ENCODE measurements at regions not wholly inside any gene's neighbourhood (a gene's known extent, or its start where the extent isn't known, plus 50 kb on each side); places are given as distances from the start of the nearest gene placed in this dataset.

DNA sequence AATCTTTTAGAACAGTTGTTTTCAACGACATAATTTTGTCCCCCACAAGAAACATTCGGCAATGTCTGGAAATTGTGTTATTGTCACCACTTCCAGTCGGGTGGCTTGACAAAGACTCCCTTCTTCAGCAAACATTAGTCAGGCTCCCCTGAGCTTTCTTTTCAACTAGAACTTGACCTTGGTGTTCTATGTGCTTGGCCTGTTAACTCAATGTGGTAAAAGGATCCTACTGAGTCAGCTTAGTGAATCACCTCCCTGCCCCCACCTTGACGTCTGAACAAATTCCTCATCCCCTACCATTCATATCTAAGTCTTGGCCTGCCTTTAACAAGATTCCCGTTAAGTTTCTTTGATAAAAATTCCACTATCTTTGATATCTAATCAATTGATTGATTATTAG lies 465.0 kb upstream of the ROBO1 start:
- no peak overlapping the region for H3K4me3 ChIP-seq
- intact Hi-C loops (cut with DNase I), result no loop called here
- peak in 2 of 4 donors; percentile 20 to 54 for ATAC-seq
- peaks cover 0 to 10% (median 0%) of the 10 kb centered on the region in 12 donors for H3K9me3 ChIP-seq
- no peak overlapping the region for H3K27ac ChIP-seq
- no peak for TF ChIP-seq CTCF (IDR thresholded peaks at IDR 0.05)
- no peak for TF ChIP-seq POLR2A (IDR thresholded peaks at IDR 0.05)
- H3K4me1 ChIP-seq, result no peaks in the 10 kb centered on the region
- 45 to 56% (median 48%) methylated on average over 5 of the region's 5 CpGs for WGBS, 4 donors
- no peak for DNase-seq
- H3K36me3 ChIP-seq, result no peaks in the 10 kb centered on the region
- no peaks in the 10 kb centered on the region for H3K27me3 ChIP-seq

DNA sequence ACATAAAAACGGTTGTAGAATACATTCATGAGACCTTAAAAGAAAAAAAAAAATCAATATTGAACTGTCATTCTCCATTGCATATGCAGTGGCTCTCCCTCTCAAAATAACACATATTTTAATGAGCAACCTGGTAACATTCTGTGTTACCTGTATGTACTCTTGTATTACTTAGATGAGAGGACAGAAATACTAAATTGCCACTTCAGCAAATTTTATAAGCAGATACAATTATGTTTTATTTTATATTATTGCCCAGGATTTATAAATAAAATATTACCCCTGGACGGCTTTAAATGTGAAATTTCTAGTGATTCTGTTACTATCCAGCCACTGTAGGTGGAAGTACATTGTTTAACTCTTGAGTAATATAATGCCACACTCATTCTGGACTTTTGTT lies 463.2 kb upstream of the ROBO1 start:
- no peak for ATAC-seq
- TF ChIP-seq POLR2A (IDR thresholded peaks at IDR 0.05), result no peak
- no peak for TF ChIP-seq CTCF (IDR thresholded peaks at IDR 0.05)
- intact Hi-C loops (cut with DNase I), result no loop called here

GRCh38 chr3:80227216-80227615 lies 459.4 kb upstream of the ROBO1 start:
- no peak for TF ChIP-seq CTCF (IDR thresholded peaks at IDR 0.05)
- TF ChIP-seq POLR2A (IDR thresholded peaks at IDR 0.05), result no peak
- H3K27me3 ChIP-seq, result no peaks in the 10 kb centered on the region
- 53 to 67% (median 55%) methylated on average over 1 of the region's 1 CpG for WGBS, 4 donors
- peaks cover 0 to 10% (median 0%) of the 10 kb centered on the region in 12 donors for H3K9me3 ChIP-seq
- intact Hi-C loops (cut with DNase I), result no loop called here
- DNase-seq (no peak), ATAC-seq (no peak)
- H3K4me3 ChIP-seq, result no peak overlapping the region
- H3K36me3 ChIP-seq, result no peaks in the 10 kb centered on the region
- H3K27ac ChIP-seq, result no peak overlapping the region
- H3K4me1 ChIP-seq, result no peaks in the 10 kb centered on the region

More for the DNA sequence above, 463.2 kb upstream of the ROBO1 start:
- Histone ChIP-seq H3K9me3 (peaks cover 0 to 10% (median 0%) of the 10 kb centered on the region in 12 donors), H3K4me3 (no peak overlapping the region), H3K36me3 (no peaks in the 10 kb centered on the region), H3K27ac (no peak overlapping the region), H3K27me3 (no peaks in the 10 kb centered on the region), H3K4me1 (no peaks in the 10 kb centered on the region)
- no peak for DNase-seq
- WGBS, 4 donors, result 74 to 85% (median 79%) methylated on average over 2 of the region's 2 CpGs

- 68 to 79% (median 74%) methylated on average over 2 of the region's 2 CpGs for whole genome bisulfite sequencing, 4 donors
- Histone ChIP-seq H3K27ac (no peak overlapping the region), H3K4me1 (no peaks in the 10 kb centered on the region), H3K36me3 (no peaks in the 10 kb centered on the region), H3K27me3 (no peaks in the 10 kb centered on the region), H3K9me3 (no peaks in the 10 kb centered on the region), H3K4me3 (no peak overlapping the region)
- no peak for DNase-seq
- ATAC-seq, result no peak
- intact Hi-C loops (cut with DNase I), result no loop called here
- no peak for TF ChIP-seq POLR2A (IDR thresholded peaks at IDR 0.05)
- no peak for TF ChIP-seq CTCF (IDR thresholded peaks at IDR 0.05)
Observed at GRCh38 chr3:80215191-80215590, 447.4 kb upstream of the ROBO1 start.

All from heart left ventricle (tissue), 16 donors.